ENCODE measurements at regions not wholly inside any gene's neighbourhood (a gene's known extent, or its start where the extent isn't known, plus 50 kb on each side); places are given as distances from the start of the nearest gene placed in this dataset.
A peak's percentile ranks its signal among the peaks of the same experiment; 100 is the strongest.

- intact Hi-C loops (cut with DNase I): no loop called here
- TF ChIP-seq CTCF (IDR thresholded peaks at IDR 0.05): no peak
- no peaks in the 10 kb centered on the region for H3K36me3 ChIP-seq (ENCODE audit: insufficient read depth in 1 of 2, low read depth in 1 of 2)
- H3K27me3 ChIP-seq (ENCODE audit: insufficient read depth in 3 of 3, low read length in 2 of 3): no peaks in the 10 kb centered on the region
- H3K4me1 ChIP-seq: no peaks in the 10 kb centered on the region
- no peak overlapping the region for H3K27ac ChIP-seq
- H3K9me3 ChIP-seq: no peaks in the 10 kb centered on the region
- no peak for ATAC-seq
- DNase-seq: peak in 1 of 2 donors; percentile 29
- H3K4me3 ChIP-seq: no peak overlapping the region
- 89 to 92% (median 89%) methylated on average over 20 of the region's 20 CpGs for WGBS, 3 donors
These were observed 60.9 kb upstream of the HPCAL1 start for GRCh38 chr2:10241641-10242430.

GRCh38 chr2:10242451-10242850 is 60.3 kb upstream of the HPCAL1 start:
- Histone ChIP-seq H3K27ac (no peak overlapping the region), H3K4me3 (no peak overlapping the region), H3K36me3 (ENCODE audit: insufficient read depth in 1 of 2, low read depth in 1 of 2) (no peaks in the 10 kb centered on the region), H3K27me3 (ENCODE audit: insufficient read depth in 3 of 3, low read length in 2 of 3) (no peaks in the 10 kb centered on the region), H3K9me3 (no peaks in the 10 kb centered on the region), H3K4me1 (no peaks in the 10 kb centered on the region)
- intact Hi-C loops (cut with DNase I): no loop called here
- TF ChIP-seq CTCF (IDR thresholded peaks at IDR 0.05): no peak
- DNase-seq (peak in 1 of 2 donors; percentile 38), ATAC-seq (no peak)
- WGBS, 3 donors: 95 to 96% (median 95%) methylated on average over 15 of the region's 15 CpGs

DNA sequence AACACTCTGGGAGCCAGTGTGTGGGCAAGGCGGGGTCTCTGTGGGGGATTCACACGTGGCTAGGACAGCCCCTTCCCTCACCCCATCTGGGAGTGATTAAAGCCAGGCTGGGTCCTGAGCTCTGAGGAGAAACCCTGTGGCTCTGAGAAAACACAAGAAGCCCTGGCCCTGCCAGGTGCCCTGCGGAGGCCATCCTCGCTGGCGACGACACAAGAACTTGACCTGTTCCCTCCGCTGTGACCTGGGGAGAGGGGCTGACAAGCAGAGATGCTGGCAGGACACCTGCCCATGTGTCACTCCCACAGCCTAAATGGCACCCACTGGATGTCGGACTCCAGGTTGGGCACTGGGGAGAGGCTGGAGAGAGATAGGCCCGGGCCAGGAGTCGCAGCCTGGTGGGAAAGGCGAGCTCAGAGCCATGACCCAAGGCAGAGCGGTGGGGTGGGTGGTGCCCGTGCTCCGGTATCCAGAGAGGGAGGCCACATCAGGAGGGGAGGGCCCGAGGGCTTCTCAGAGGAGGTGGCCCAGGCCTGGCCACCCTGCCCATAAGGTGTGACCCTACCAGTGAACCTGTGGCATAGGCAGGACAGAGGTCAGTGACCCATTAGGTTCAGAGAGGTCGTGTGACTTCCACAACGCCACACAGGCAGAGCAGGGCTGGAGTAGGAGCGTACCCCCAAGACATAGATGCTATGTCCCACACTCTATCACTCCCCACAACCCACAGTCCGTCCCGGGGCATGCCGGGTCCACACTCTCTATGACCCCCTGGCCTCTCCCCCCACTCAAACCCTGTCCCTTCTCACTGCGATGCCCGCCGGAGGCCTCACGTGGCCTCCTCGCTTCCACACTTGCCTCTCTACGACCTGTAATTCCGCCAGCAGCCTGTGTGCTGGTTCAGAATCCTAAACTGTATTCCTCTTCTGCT is 59.4 kb upstream of the HPCAL1 start:
- Histone ChIP-seq H3K4me1 (no peaks in the 10 kb centered on the region), H3K36me3 (ENCODE audit: insufficient read depth in 1 of 2, low read depth in 1 of 2) (no peaks in the 10 kb centered on the region), H3K9me3 (no peaks in the 10 kb centered on the region), H3K27ac (no peak overlapping the region), H3K4me3 (no peak overlapping the region), H3K27me3 (ENCODE audit: insufficient read depth in 3 of 3, low read length in 2 of 3) (no peaks in the 10 kb centered on the region)
- 87 to 91% (median 91%) methylated on average over 26 to 28 of the region's 28 CpGs for WGBS, 3 donors
- intact Hi-C loops (cut with DNase I): no loop called here
- TF ChIP-seq CTCF (IDR thresholded peaks at IDR 0.05): no peak
- ATAC-seq (no peak), DNase-seq (peak in 1 of 2 donors; percentile 42)

DNA sequence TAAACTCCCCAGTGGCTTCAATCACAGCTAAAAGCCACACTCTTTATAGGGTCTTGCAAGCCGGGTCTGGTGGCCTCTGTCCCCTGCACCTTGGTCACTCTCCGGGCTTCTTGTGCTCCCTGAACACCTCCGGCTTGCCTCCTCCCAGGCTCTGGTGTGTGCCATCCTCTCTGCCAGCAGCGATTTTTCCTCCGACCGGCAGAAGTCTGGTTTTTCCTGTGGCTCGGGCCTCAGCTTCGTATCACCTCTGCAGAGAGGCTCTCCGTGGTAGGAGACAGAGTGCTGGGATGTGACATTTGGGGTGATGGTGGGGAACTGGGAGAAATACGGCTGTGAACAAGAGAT is 58.8 kb upstream of the HPCAL1 start:
- Histone ChIP-seq H3K4me1 (no peaks in the 10 kb centered on the region), H3K27ac (no peak overlapping the region), H3K9me3 (no peaks in the 10 kb centered on the region), H3K27me3 (ENCODE audit: insufficient read depth in 3 of 3, low read length in 2 of 3) (no peaks in the 10 kb centered on the region), H3K4me3 (no peak overlapping the region), H3K36me3 (ENCODE audit: insufficient read depth in 1 of 2, low read depth in 1 of 2) (no peaks in the 10 kb centered on the region)
- DNase-seq: peak in 1 of 2 donors; percentile 15
- no peak for ATAC-seq
- WGBS, 3 donors: 77 to 86% (median 80%) methylated on average over 10 of the region's 10 CpGs
- TF ChIP-seq CTCF (IDR thresholded peaks at IDR 0.05): no peak
- intact Hi-C loops (cut with DNase I): no loop called here

Data from psoas muscle (tissue), 7 donors.